Stomach (tissue), 8 donors: ENCODE measurements at regions not wholly inside any gene's neighbourhood (a gene's known extent, or its start where the extent isn't known, plus 50 kb on each side); places are given as distances from the start of the nearest gene placed in this dataset.

Experiments
- DNase-seq, 2 donors: peaks; one replicate each; pipeline versions ENCODE4 v3.0.0 to v3.0.0-alpha.2; 2013 to 2019
- H3K27ac ChIP-seq, 5 donors: fragments of 200-600 bp in 4 of 5; sonication (generic) in 4 of 5; one replicate each; pipeline ENCODE4 v1.5.1; 2013 to 2019; ENCODE audit warnings: mild to moderate bottlenecking in 1 of 5, moderate library complexity in 1 of 5
- H3K27me3 ChIP-seq, 3 donors: fragments of 200-600 bp; sonication (generic); one replicate each; pipeline ENCODE4 v1.5.1; 2017 to 2019; ENCODE audit warnings: mixed run types in 1 of 3
- H3K36me3 ChIP-seq, 4 donors: fragments of 200-600 bp; sonication (generic); 1 replicate in 3 of 4; 2 replicates in 1 of 4; pipeline ENCODE4 v1.5.1; 2016 to 2019
- H3K4me1 ChIP-seq, 4 donors: fragments of 200-600 bp; sonication (generic); one replicate each; pipeline ENCODE4 v1.5.1; 2016 to 2019
- H3K4me3 ChIP-seq, 4 donors: fragments of 200-600 bp; sonication (generic) in 3 of 4; one replicate each; pipeline ENCODE4 v1.5.1; 2016 to 2019; ENCODE audit warnings: mild to moderate bottlenecking in 1 of 4
- H3K9me3 ChIP-seq, 4 donors: fragments of 200-600 bp; sonication (generic); one replicate each; pipeline ENCODE4 v1.5.1; 2016 to 2019
- EP300 ChIP-seq: sonication (generic); formaldehyde crosslinking; IDR thresholded peaks from one replicate; pipeline ENCODE4 v1.6.1; 2017; ENCODE audit warnings: antibody characterized with exemption
- POLR2A ChIP-seq, 4 donors: fragments of 450-650 bp; IDR thresholded peaks; one replicate each; pipeline ENCODE4 v1.6.1; 2016; ENCODE audit warnings: antibody characterized with exemption in 4 of 4, control low read depth in 2 of 4, mild to moderate bottlenecking in 1 of 4, moderate library complexity in 1 of 4
- POLR2AphosphoS5 ChIP-seq, 3 donors: sonication (generic); formaldehyde crosslinking; IDR thresholded peaks; one replicate each; pipeline ENCODE4 v1.6.1; 2016; ENCODE audit warnings: antibody characterized with exemption in 3 of 3
- WGBS, 5 donors: extraction: QIAGEN DNeasy Blood & Tissue Kit in 3 of 5; methylation state at CpG; one replicate each; pipeline versions ENCODE4 v1.1.5 to v1.1.7; 2013 to 2018; 5-methylcytosine and 5-hydroxymethylcytosine counted together
- intact Hi-C: fragments of 100-400 bp; cut with DNase I; formaldehyde crosslinking; loops from one replicate; pipeline ENCODE4 v1.15.1; 2023; ENCODE audit warnings: low total_unique reads
- TF ChIP-seq, protein P1 (sequence below), 7 experiments: fragments of 450-650 bp in 4 of 7; fragments of 200-600 bp in 3 of 7; sonication (generic) in 3 of 7; IDR thresholded peaks; one replicate each; pipeline ENCODE4 v1.5.1; 2016 to 2019; ENCODE audit warnings: antibody characterized with exemption in 7 of 7, control low read depth in 2 of 7, mild to moderate bottlenecking in 1 of 7
- donor health status: healthy with polysubstance abuse.
- donor health status: Bipolar disorder and iron deficiency.
- donor health status: healthy.

DNA sequence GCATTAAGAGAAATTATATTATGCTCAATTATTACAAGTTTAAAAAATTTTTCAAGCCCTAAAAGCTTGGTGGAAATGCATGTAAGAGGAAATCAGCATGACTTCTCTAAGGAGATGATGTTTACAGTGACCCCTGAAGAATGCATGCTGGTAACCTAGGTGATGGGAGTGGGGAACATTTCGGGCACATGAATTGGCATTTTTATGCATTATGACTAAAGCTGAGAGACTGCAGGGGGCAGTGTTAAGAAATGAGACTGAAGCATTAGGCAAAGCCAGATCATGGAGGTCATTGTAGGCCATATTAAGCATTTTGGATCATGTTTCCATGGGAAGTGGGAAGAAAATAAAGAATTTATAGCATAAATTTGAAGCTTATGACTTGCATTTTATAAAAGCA lies 421.3 kb downstream of the FAT4 start:
- DNase-seq = no peak
- intact Hi-C loops = no loop called here
- H3K4me3 ChIP-seq = no peak overlapping the region
- TF ChIP-seq POLR2AphosphoS5 (IDR thresholded peaks at IDR 0.05) = no peak
- no peak for TF ChIP-seq EP300
- TF ChIP-seq, protein P1, sequence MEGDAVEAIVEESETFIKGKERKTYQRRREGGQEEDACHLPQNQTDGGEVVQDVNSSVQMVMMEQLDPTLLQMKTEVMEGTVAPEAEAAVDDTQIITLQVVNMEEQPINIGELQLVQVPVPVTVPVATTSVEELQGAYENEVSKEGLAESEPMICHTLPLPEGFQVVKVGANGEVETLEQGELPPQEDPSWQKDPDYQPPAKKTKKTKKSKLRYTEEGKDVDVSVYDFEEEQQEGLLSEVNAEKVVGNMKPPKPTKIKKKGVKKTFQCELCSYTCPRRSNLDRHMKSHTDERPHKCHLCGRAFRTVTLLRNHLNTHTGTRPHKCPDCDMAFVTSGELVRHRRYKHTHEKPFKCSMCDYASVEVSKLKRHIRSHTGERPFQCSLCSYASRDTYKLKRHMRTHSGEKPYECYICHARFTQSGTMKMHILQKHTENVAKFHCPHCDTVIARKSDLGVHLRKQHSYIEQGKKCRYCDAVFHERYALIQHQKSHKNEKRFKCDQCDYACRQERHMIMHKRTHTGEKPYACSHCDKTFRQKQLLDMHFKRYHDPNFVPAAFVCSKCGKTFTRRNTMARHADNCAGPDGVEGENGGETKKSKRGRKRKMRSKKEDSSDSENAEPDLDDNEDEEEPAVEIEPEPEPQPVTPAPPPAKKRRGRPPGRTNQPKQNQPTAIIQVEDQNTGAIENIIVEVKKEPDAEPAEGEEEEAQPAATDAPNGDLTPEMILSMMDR (IDR thresholded peaks at IDR 0.05) = no peak
- TF ChIP-seq POLR2A (IDR thresholded peaks at IDR 0.05) = no peak
- H3K9me3 ChIP-seq = no peaks in the 10 kb centered on the region
- H3K27me3 ChIP-seq = no peaks in the 10 kb centered on the region
- peaks cover 0 to 7% (median 0%) of the 10 kb centered on the region in 4 donors for H3K4me1 ChIP-seq
- WGBS, 5 donors = 78 to 100% (median 89%) methylated on average over 1 of the region's 1 CpG
- H3K36me3 ChIP-seq = no peaks in the 10 kb centered on the region
- no peak overlapping the region for H3K27ac ChIP-seq

DNA sequence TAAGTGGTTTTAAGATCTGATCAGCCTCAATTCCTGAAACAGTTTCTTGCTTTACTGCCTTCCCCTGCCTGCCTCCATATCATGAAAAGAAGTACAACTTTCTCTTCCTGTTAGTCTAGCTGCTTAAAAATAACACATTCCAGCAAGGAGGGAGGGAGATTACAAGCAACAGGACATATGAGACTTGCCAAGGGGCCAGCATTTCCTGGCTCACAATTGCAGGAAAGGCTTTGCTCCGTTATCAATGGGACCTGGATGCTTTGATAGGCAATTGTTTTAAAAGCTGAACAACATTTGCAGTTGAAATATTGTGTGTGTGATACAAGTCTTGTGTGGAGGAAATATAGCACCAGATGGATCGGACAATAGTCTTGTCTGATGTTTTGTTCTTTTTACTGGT lies 425.0 kb downstream of the FAT4 start:
- Histone ChIP-seq H3K36me3 (no peaks in the 10 kb centered on the region), H3K9me3 (peaks cover 0 to 1% (median under 1%) of the 10 kb centered on the region in 4 donors), H3K4me1 (peaks cover 0 to 7% (median 0%) of the 10 kb centered on the region in 4 donors), H3K27ac (no peak overlapping the region), H3K4me3 (no peak overlapping the region), H3K27me3 (no peaks in the 10 kb centered on the region)
- TF ChIP-seq POLR2A (IDR thresholded peaks at IDR 0.05) (no peak), POLR2AphosphoS5 (IDR thresholded peaks at IDR 0.05) (no peak), EP300 (no peak)
- TF ChIP-seq, protein P1 (IDR thresholded peaks at IDR 0.05) = no peak
- WGBS, 5 donors = 13 to 40% (median 26%) methylated on average over 2 of the region's 2 CpGs
- DNase-seq = peak in 1 of 2 donors; percentile 37
- intact Hi-C loops = loop anchor here (5.0 kb wide), 1 partner anchor 427 kb away; the partner anchor contains the start of gene FAT4

DNA sequence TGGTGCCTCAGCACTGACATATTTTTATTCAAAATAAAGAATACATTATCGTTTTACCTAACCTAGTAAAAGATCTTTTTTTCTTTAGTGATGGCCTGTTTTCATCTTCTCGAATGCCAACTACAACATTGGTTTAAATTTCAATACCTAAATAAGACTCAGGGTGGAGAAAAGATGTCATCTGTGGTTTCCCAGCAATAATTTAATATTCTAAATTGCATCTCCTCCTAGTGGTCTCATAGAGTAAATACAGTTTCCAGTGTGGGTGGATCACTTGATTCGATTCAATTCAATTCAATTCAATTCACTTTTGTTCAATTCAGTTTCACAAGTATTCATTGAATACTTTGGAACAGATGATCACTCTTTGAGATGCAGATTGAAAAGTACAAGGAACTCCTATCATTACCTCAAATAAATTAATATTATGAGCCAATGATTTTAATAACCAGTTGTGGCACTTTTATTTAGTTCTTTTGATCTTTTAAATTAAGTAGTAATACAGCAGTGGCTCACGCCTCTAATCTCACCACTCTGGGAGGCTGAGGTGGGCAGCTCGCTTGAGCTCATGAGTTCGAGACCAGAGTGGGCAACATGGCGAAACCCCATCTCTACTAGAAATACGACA lies 427.2 kb downstream of the FAT4 start:
- Histone ChIP-seq H3K9me3 (peaks cover 0 to 10% (median 2%) of the 10 kb centered on the region in 4 donors), H3K27me3 (no peaks in the 10 kb centered on the region), H3K4me1 (peaks cover 0 to 7% (median 0%) of the 10 kb centered on the region in 4 donors), H3K4me3 (no peak overlapping the region), H3K36me3 (no peaks in the 10 kb centered on the region), H3K27ac (no peak overlapping the region)
- intact Hi-C loops = loop anchor here (5.0 kb wide), 1 partner anchor 430 kb away; the partner anchor contains the start of gene FAT4
- no peak for DNase-seq
- no peak for TF ChIP-seq POLR2AphosphoS5 (IDR thresholded peaks at IDR 0.05)
- TF ChIP-seq EP300 = no peak
- TF ChIP-seq, protein P1 (IDR thresholded peaks at IDR 0.05) = peak in 5 of 7 experiments; percentile 39 to 66 (median 50)
- no peak for TF ChIP-seq POLR2A (IDR thresholded peaks at IDR 0.05)
- WGBS, 5 donors = 65 to 74% (median 69%) methylated on average over 8 of the region's 8 CpGs

DNA sequence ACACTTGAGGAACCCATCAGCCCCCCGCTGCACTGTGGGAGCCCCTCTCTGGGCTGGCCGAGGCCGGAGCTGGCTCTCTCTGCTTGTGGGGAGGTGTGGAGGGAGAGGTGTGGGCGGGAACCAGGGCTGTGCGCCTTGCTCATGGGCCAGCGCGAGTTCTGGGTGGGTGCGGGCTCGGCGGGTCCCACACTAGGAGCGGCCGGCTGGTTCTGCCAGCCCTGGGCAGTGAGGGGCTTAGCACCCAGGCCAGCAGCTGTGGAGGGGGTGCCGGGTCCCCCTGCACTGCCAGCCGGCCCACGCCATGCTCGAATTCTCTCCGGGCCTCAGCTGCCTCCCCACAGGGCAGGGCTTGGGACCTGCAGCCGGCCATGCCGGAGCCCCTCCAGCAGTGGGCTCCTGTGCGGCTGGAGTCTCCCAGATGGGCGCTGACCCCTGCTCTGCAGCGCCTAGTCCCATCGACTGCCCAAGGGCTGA lies 430.2 kb downstream of the FAT4 start:
- Histone ChIP-seq H3K36me3 (no peaks in the 10 kb centered on the region), H3K9me3 (peaks cover 0 to 10% (median 2%) of the 10 kb centered on the region in 4 donors), H3K27ac (no peak overlapping the region), H3K4me1 (peaks cover 0 to 2% (median 0%) of the 10 kb centered on the region in 4 donors), H3K27me3 (no peaks in the 10 kb centered on the region), H3K4me3 (no peak overlapping the region)
- WGBS, 5 donors = 90 to 97% (median 96%) methylated on average over 2 to 23 of the region's 23 CpGs
- intact Hi-C loops = loop anchor here (5.0 kb wide), 1 partner anchor 433 kb away; the partner anchor contains the start of gene FAT4
- DNase-seq = no peak
- TF ChIP-seq POLR2A (IDR thresholded peaks at IDR 0.05) (no peak), POLR2AphosphoS5 (IDR thresholded peaks at IDR 0.05) (no peak), EP300 (no peak)
- TF ChIP-seq, protein P1 (IDR thresholded peaks at IDR 0.05) = no peak
